ENCODE measurements at regions not wholly inside any gene's neighbourhood (a gene's known extent, or its start where the extent isn't known, plus 50 kb on each side); places are given as distances from the start of the nearest gene placed in this dataset.

- CTCF ChIA-PET, result no interaction called here
- WGBS (ENCODE audit: insufficient coverage), result 82% methylated on average over 6 of the region's 7 CpGs
- POLR2A ChIA-PET, result no interaction called here
- Histone ChIP-seq H3K27me3 (replicated peaks in 2 of 5; ENCODE audit: control insufficient read depth in 4 of 5, insufficient read depth in 5 of 5, low read length in 4 of 5) (no peaks in the 10 kb centered on the region), H3K4me1 (ENCODE audit: control extremely low read depth in 1 of 4, control insufficient read depth in 4 of 4, insufficient read depth in 4 of 4, low read length in 3 of 4) (no peaks in the 10 kb centered on the region), H3K4me3 (ENCODE audit: control insufficient read depth in 1 of 7, extremely low read depth in 1 of 7, insufficient read depth in 4 of 7, low read depth in 2 of 7, low read length in 6 of 7) (no peak overlapping the region), H3K9me3 (ENCODE audit: control extremely low read depth in 1 of 5, control insufficient read depth in 4 of 5, insufficient read depth in 2 of 5, low read depth in 1 of 5, low read length in 4 of 5) (peaks cover 0 to 2% (median 0%) of the 10 kb centered on the region in 5 experiments), H3K27ac (ENCODE audit: insufficient read depth in 1 of 2, low read depth in 1 of 2, low read length in 2 of 2, poor library complexity in 1 of 2, severe bottlenecking in 2 of 2) (no peak overlapping the region), H3K36me3 (ENCODE audit: control insufficient read depth in 4 of 4, insufficient read depth in 4 of 4, low read length in 3 of 4) (no peaks in the 10 kb centered on the region)
- no peak for DNase-seq
Measured at GRCh38 chr5:2611659-2612058, 139.8 kb downstream of the IRX2 start.

- 95% methylated on average over 3 of the region's 5 CpGs for WGBS (ENCODE audit: insufficient coverage)
- ChIA-PET CTCF (no interaction called here), POLR2A (no interaction called here)
- H3K27ac ChIP-seq (ENCODE audit: insufficient read depth in 1 of 2, low read depth in 1 of 2, low read length in 2 of 2, poor library complexity in 1 of 2, severe bottlenecking in 2 of 2), result no peak overlapping the region
- no peaks in the 10 kb centered on the region for H3K36me3 ChIP-seq (ENCODE audit: control insufficient read depth in 4 of 4, insufficient read depth in 4 of 4, low read length in 3 of 4)
- H3K27me3 ChIP-seq (replicated peaks in 2 of 5; ENCODE audit: control insufficient read depth in 4 of 5, insufficient read depth in 5 of 5, low read length in 4 of 5), result no peaks in the 10 kb centered on the region
- DNase-seq, result no peak
- H3K4me3 ChIP-seq (ENCODE audit: control insufficient read depth in 1 of 7, extremely low read depth in 1 of 7, insufficient read depth in 4 of 7, low read depth in 2 of 7, low read length in 6 of 7), result no peak overlapping the region
- H3K9me3 ChIP-seq (ENCODE audit: control extremely low read depth in 1 of 5, control insufficient read depth in 4 of 5, insufficient read depth in 2 of 5, low read depth in 1 of 5, low read length in 4 of 5), result peaks cover 0 to 2% (median 0%) of the 10 kb centered on the region in 5 experiments
- no peaks in the 10 kb centered on the region for H3K4me1 ChIP-seq (ENCODE audit: control extremely low read depth in 1 of 4, control insufficient read depth in 4 of 4, insufficient read depth in 4 of 4, low read length in 3 of 4)
Measured at GRCh38 chr5:2610986-2611385, 140.5 kb downstream of the IRX2 start.

GRCh38 chr5:2608391-2608790 is 143.1 kb downstream of the IRX2 start:
- Histone ChIP-seq H3K9me3 (ENCODE audit: control extremely low read depth in 1 of 5, control insufficient read depth in 4 of 5, insufficient read depth in 2 of 5, low read depth in 1 of 5, low read length in 4 of 5) (no peaks in the 10 kb centered on the region), H3K4me3 (ENCODE audit: control insufficient read depth in 1 of 7, extremely low read depth in 1 of 7, insufficient read depth in 4 of 7, low read depth in 2 of 7, low read length in 6 of 7) (no peak overlapping the region), H3K4me1 (ENCODE audit: control extremely low read depth in 1 of 4, control insufficient read depth in 4 of 4, insufficient read depth in 4 of 4, low read length in 3 of 4) (no peaks in the 10 kb centered on the region), H3K27ac (ENCODE audit: insufficient read depth in 1 of 2, low read depth in 1 of 2, low read length in 2 of 2, poor library complexity in 1 of 2, severe bottlenecking in 2 of 2) (no peak overlapping the region), H3K36me3 (ENCODE audit: control insufficient read depth in 4 of 4, insufficient read depth in 4 of 4, low read length in 3 of 4) (no peaks in the 10 kb centered on the region), H3K27me3 (replicated peaks in 2 of 5; ENCODE audit: control insufficient read depth in 4 of 5, insufficient read depth in 5 of 5, low read length in 4 of 5) (no peaks in the 10 kb centered on the region)
- ChIA-PET POLR2A (no interaction called here), CTCF (no interaction called here)
- WGBS (ENCODE audit: insufficient coverage), result 88% methylated on average over 2 of the region's 6 CpGs
- DNase-seq, result no peak

GRCh38 chr5:2607598-2607997 is 143.9 kb downstream of the IRX2 start:
- POLR2A ChIA-PET, result no interaction called here
- CTCF ChIA-PET, result no interaction called here
- Histone ChIP-seq H3K36me3 (ENCODE audit: control insufficient read depth in 4 of 4, insufficient read depth in 4 of 4, low read length in 3 of 4) (no peaks in the 10 kb centered on the region), H3K27ac (ENCODE audit: insufficient read depth in 1 of 2, low read depth in 1 of 2, low read length in 2 of 2, poor library complexity in 1 of 2, severe bottlenecking in 2 of 2) (no peak overlapping the region), H3K27me3 (replicated peaks in 2 of 5; ENCODE audit: control insufficient read depth in 4 of 5, insufficient read depth in 5 of 5, low read length in 4 of 5) (no peaks in the 10 kb centered on the region), H3K4me1 (ENCODE audit: control extremely low read depth in 1 of 4, control insufficient read depth in 4 of 4, insufficient read depth in 4 of 4, low read length in 3 of 4) (no peaks in the 10 kb centered on the region), H3K4me3 (ENCODE audit: control insufficient read depth in 1 of 7, extremely low read depth in 1 of 7, insufficient read depth in 4 of 7, low read depth in 2 of 7, low read length in 6 of 7) (no peak overlapping the region), H3K9me3 (ENCODE audit: control extremely low read depth in 1 of 5, control insufficient read depth in 4 of 5, insufficient read depth in 2 of 5, low read depth in 1 of 5, low read length in 4 of 5) (no peaks in the 10 kb centered on the region)
- no peak for DNase-seq
- WGBS (ENCODE audit: insufficient coverage), result 63% methylated on average over 3 of the region's 6 CpGs

GRCh38 chr5:2603272-2603575 is 148.3 kb downstream of the IRX2 start:
- H3K4me3 ChIP-seq (ENCODE audit: control insufficient read depth in 1 of 7, extremely low read depth in 1 of 7, insufficient read depth in 4 of 7, low read depth in 2 of 7, low read length in 6 of 7), result no peak overlapping the region
- H3K27ac ChIP-seq (ENCODE audit: insufficient read depth in 1 of 2, low read depth in 1 of 2, low read length in 2 of 2, poor library complexity in 1 of 2, severe bottlenecking in 2 of 2), result no peak overlapping the region
- WGBS (ENCODE audit: insufficient coverage), result 94% methylated on average over 5 of the region's 5 CpGs
- no peak for DNase-seq
- no peaks in the 10 kb centered on the region for H3K4me1 ChIP-seq (ENCODE audit: control extremely low read depth in 1 of 4, control insufficient read depth in 4 of 4, insufficient read depth in 4 of 4, low read length in 3 of 4)
- H3K36me3 ChIP-seq (ENCODE audit: control insufficient read depth in 4 of 4, insufficient read depth in 4 of 4, low read length in 3 of 4), result no peaks in the 10 kb centered on the region
- ChIA-PET CTCF (no interaction called here), POLR2A (no interaction called here)
- H3K27me3 ChIP-seq (replicated peaks in 2 of 5; ENCODE audit: control insufficient read depth in 4 of 5, insufficient read depth in 5 of 5, low read length in 4 of 5), result no peaks in the 10 kb centered on the region
- no peaks in the 10 kb centered on the region for H3K9me3 ChIP-seq (ENCODE audit: control extremely low read depth in 1 of 5, control insufficient read depth in 4 of 5, insufficient read depth in 2 of 5, low read depth in 1 of 5, low read length in 4 of 5)

GRCh38 chr5:2602451-2603271 is 148.8 kb downstream of the IRX2 start:
- 68% methylated on average over 6 of the region's 7 CpGs for WGBS (ENCODE audit: insufficient coverage)

GRCh38 chr5:2598503-2598902 is 153.0 kb downstream of the IRX2 start:
- ChIA-PET CTCF (no interaction called here), POLR2A (no interaction called here)
- Histone ChIP-seq H3K27ac (ENCODE audit: insufficient read depth in 1 of 2, low read depth in 1 of 2, low read length in 2 of 2, poor library complexity in 1 of 2, severe bottlenecking in 2 of 2) (no peak overlapping the region), H3K27me3 (replicated peaks in 2 of 5; ENCODE audit: control insufficient read depth in 4 of 5, insufficient read depth in 5 of 5, low read length in 4 of 5) (no peaks in the 10 kb centered on the region), H3K9me3 (ENCODE audit: control extremely low read depth in 1 of 5, control insufficient read depth in 4 of 5, insufficient read depth in 2 of 5, low read depth in 1 of 5, low read length in 4 of 5) (no peaks in the 10 kb centered on the region), H3K36me3 (ENCODE audit: control insufficient read depth in 4 of 4, insufficient read depth in 4 of 4, low read length in 3 of 4) (no peaks in the 10 kb centered on the region), H3K4me3 (ENCODE audit: control insufficient read depth in 1 of 7, extremely low read depth in 1 of 7, insufficient read depth in 4 of 7, low read depth in 2 of 7, low read length in 6 of 7) (no peak overlapping the region), H3K4me1 (ENCODE audit: control extremely low read depth in 1 of 4, control insufficient read depth in 4 of 4, insufficient read depth in 4 of 4, low read length in 3 of 4) (no peaks in the 10 kb centered on the region)
- no CpG with 5 or more reads among the region's 1 CpG for WGBS (ENCODE audit: insufficient coverage)
- DNase-seq, result no peak

More at GRCh38 chr5:2602451-2603271, 148.8 kb downstream of the IRX2 start:
- POLR2A ChIA-PET, result no interaction called here
- no peak for DNase-seq
- Histone ChIP-seq H3K9me3 (ENCODE audit: control extremely low read depth in 1 of 5, control insufficient read depth in 4 of 5, insufficient read depth in 2 of 5, low read depth in 1 of 5, low read length in 4 of 5) (no peaks in the 10 kb centered on the region), H3K27me3 (replicated peaks in 2 of 5; ENCODE audit: control insufficient read depth in 4 of 5, insufficient read depth in 5 of 5, low read length in 4 of 5) (no peaks in the 10 kb centered on the region), H3K4me3 (ENCODE audit: control insufficient read depth in 1 of 7, extremely low read depth in 1 of 7, insufficient read depth in 4 of 7, low read depth in 2 of 7, low read length in 6 of 7) (no peak overlapping the region), H3K4me1 (ENCODE audit: control extremely low read depth in 1 of 4, control insufficient read depth in 4 of 4, insufficient read depth in 4 of 4, low read length in 3 of 4) (no peaks in the 10 kb centered on the region), H3K36me3 (ENCODE audit: control insufficient read depth in 4 of 4, insufficient read depth in 4 of 4, low read length in 3 of 4) (no peaks in the 10 kb centered on the region), H3K27ac (ENCODE audit: insufficient read depth in 1 of 2, low read depth in 1 of 2, low read length in 2 of 2, poor library complexity in 1 of 2, severe bottlenecking in 2 of 2) (no peak overlapping the region)
- CTCF ChIA-PET, result no interaction called here
